Endothelial cell (in vitro differentiated cells): ENCODE measurements at regions not wholly inside any gene's neighbourhood (a gene's known extent, or its start where the extent isn't known, plus 50 kb on each side); places are given as distances from the start of the nearest gene placed in this dataset.

ENCODE experiments used
- DNase-seq: peaks from one replicate; pipeline ENCODE4 v3.0.0; 2021; ENCODE audit warnings: low spot score
- H3K27ac Mint-ChIP-seq: one replicate; pipeline ENCODE4 v1.8.0; 2021; ENCODE audit warnings: mixed read lengths, inconsistent platforms; ENCODE audit not compliant: unreplicated experiment
- H3K27me3 Mint-ChIP-seq: one replicate; pipeline ENCODE4 v1.8.0; 2021; ENCODE audit warnings: mild to moderate bottlenecking, moderate library complexity, mixed read lengths, inconsistent platforms; ENCODE audit not compliant: unreplicated experiment
- H3K36me3 Mint-ChIP-seq: one replicate; pipeline ENCODE4 v1.8.0; 2021; ENCODE audit warnings: mild to moderate bottlenecking, low read depth, mixed read lengths, inconsistent platforms; ENCODE audit not compliant: unreplicated experiment
- H3K4me1 Mint-ChIP-seq: one replicate; pipeline ENCODE4 v1.8.0; 2021; ENCODE audit warnings: mild to moderate bottlenecking, mixed read lengths, inconsistent platforms; ENCODE audit not compliant: unreplicated experiment
- H3K4me3 Mint-ChIP-seq: one replicate; pipeline ENCODE4 v1.8.0; 2021; ENCODE audit warnings: mild to moderate bottlenecking, mixed read lengths, inconsistent platforms; ENCODE audit not compliant: unreplicated experiment
- H3K9me3 Mint-ChIP-seq: one replicate; pipeline ENCODE4 v1.8.0; 2021; ENCODE audit warnings: mixed read lengths, inconsistent platforms; ENCODE audit not compliant: unreplicated experiment
- CTCF ChIP-seq: fragments of 200-600 bp; sonication (generic); IDR thresholded peaks from one replicate; pipeline ENCODE4 v1.5.0; 2021; ENCODE audit warnings: antibody characterized with exemption; ENCODE audit not compliant: unreplicated experiment

- Mint-ChIP-seq H3K27me3 (no peaks in the 10 kb centered on the region), H3K36me3 (no peaks in the 10 kb centered on the region), H3K27ac (no peak overlapping the region), H3K4me1 (no peaks in the 10 kb centered on the region), H3K4me3 (no peak overlapping the region), H3K9me3 (no peaks in the 10 kb centered on the region)
- no peak for TF ChIP-seq CTCF
- no peak for DNase-seq
Observed at GRCh38 chr11:10986006-10986405, 128.2 kb upstream of the ZBED5 start.

DNA sequence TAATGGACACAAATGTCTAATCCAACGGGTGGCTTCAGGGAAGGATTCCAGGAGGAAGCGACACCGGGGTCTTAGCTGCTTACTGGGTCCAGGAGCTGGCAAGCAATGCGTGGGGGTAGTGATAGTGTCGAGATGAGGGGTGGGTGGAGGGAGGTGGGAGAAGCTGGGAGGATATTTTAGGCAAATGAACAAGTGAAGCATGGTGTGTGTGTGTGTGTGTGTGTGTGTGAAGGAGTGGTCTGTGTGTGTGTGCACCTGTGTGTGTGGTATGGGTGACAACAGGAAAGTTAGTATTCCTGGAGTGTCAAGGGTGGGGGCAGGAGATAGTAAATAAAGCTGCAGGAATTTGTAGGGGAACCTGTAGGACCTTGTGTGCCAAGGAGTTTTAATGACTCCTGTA, 126.9 kb upstream of the ZBED5 start:
- Mint-ChIP-seq H3K4me3 (no peak overlapping the region), H3K27me3 (no peaks in the 10 kb centered on the region), H3K4me1 (no peaks in the 10 kb centered on the region), H3K36me3 (no peaks in the 10 kb centered on the region), H3K9me3 (no peaks in the 10 kb centered on the region), H3K27ac (no peak overlapping the region)
- no peak for DNase-seq
- no peak for TF ChIP-seq CTCF

GRCh38 chr11:10984250-10984649, 126.4 kb upstream of the ZBED5 start:
- Mint-ChIP-seq H3K9me3 (no peaks in the 10 kb centered on the region), H3K4me3 (no peak overlapping the region), H3K4me1 (no peaks in the 10 kb centered on the region), H3K36me3 (no peaks in the 10 kb centered on the region), H3K27ac (no peak overlapping the region), H3K27me3 (no peaks in the 10 kb centered on the region)
- no peak for DNase-seq
- TF ChIP-seq CTCF, result no peak

DNA sequence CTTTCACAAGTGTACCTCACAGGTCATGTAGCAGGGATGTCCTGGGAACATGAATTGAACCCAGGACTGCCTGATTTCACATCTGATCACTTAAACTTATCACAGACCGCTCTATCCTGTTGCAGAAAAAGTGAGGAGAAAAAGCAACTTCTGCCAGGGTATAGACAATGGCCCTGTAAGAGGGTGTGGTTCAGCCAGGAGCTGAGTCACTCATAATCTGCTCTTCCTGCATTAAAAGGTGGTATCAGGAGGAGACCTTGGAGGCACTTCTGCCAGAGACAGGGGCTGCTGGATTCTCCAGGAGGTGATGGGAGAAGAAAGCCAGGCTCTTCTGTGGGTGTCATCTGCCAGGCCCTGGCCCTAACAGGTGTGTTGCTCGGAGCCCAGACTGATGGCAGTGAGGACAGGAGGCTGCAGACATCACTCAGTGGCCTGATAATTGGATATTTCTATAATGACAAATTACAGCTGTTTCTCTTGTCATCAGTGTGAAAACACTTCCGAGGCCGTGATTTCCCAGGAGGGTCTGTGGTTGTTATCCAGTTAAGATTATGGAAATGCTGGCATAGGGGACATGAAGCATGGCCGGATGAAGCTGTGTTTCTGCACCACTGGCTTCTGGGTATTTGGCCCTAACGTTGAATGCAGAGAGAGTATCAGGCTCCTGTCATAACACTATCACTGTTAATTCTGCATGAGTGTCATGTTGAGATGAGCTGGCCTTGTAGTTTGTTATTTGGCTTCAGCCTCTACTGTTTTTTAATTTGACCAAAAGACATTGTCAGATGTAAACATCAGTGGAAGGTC, 125.1 kb upstream of the ZBED5 start:
- H3K4me1 Mint-ChIP-seq, result no peaks in the 10 kb centered on the region
- H3K36me3 Mint-ChIP-seq, result no peaks in the 10 kb centered on the region
- no peaks in the 10 kb centered on the region for H3K9me3 Mint-ChIP-seq
- TF ChIP-seq CTCF, result no peak
- H3K4me3 Mint-ChIP-seq, result no peak overlapping the region
- DNase-seq, result no peak
- no peaks in the 10 kb centered on the region for H3K27me3 Mint-ChIP-seq
- H3K27ac Mint-ChIP-seq, result no peak overlapping the region

DNA sequence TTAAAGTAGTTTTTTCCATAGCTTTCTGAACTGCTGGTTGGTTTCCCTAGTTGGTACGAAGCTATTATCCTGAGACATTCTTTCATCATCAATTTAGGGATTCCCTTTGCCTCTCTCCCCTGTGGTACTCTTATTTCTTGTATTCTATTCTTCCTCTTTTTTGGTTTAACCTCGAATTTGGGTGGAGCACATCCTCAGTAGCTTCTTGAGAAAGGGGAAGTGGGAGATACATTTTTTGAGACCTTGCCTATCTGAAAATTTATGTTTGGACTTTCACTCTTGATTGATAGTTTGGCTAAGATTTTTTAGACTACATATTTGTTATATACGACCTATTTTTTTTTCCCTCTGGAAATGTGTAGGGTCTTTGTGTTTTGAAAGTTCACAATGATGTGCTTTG, 121.7 kb upstream of the ZBED5 start:
- Mint-ChIP-seq H3K36me3 (no peaks in the 10 kb centered on the region), H3K9me3 (no peaks in the 10 kb centered on the region), H3K27me3 (no peaks in the 10 kb centered on the region), H3K27ac (no peak overlapping the region), H3K4me3 (no peak overlapping the region), H3K4me1 (no peaks in the 10 kb centered on the region)
- no peak for TF ChIP-seq CTCF
- no peak for DNase-seq
